Skeletal muscle cell (primary cell): ENCODE measurements at regions not wholly inside any gene's neighbourhood (a gene's known extent, or its start where the extent isn't known, plus 50 kb on each side); places are given as distances from the start of the nearest gene placed in this dataset.
"Not testable (repeated sequence)": the region's sequence is repeated elsewhere in the genome, so short reads cannot be mapped to it uniquely, and the experiment has no call there.

Source experiments
- DNase-seq: peaks from one replicate; pipeline ENCODE4 v3.0.0-alpha.2; 2010; ENCODE audit warnings: low read depth
- H3K4me3 ChIP-seq: 2 replicates; pipeline ENCODE4 v1.5.1; 2011; ENCODE audit warnings: low read depth, mild to moderate bottlenecking, control low read depth, low read length, moderate library complexity

- no peak overlapping the region for H3K4me3 ChIP-seq
- no peak for DNase-seq
Measured at GRCh38 chr2:220568296-220568695, 940.9 kb downstream of the SLC4A3 start.

- H3K4me3 ChIP-seq, result no peak overlapping the region
- no peak for DNase-seq
Measured at GRCh38 chr2:220569112-220569897, 941.9 kb downstream of the SLC4A3 start.

GRCh38 chr2:220572385-220572784 is 945.0 kb downstream of the SLC4A3 start:
- H3K4me3 ChIP-seq, result no peak overlapping the region
- no peak for DNase-seq

- no peak overlapping the region for H3K4me3 ChIP-seq
- no peak for DNase-seq
Measured at GRCh38 chr2:220574038-220574437, 946.6 kb downstream of the SLC4A3 start.

GRCh38 chr2:220575963-220576362 is 948.5 kb downstream of the SLC4A3 start:
- no peak for DNase-seq
- no peak overlapping the region for H3K4me3 ChIP-seq

GRCh38 chr2:220579452-220579851 is 952.0 kb downstream of the SLC4A3 start:
- no peak for DNase-seq

GRCh38 chr2:220580113-220580512 is 952.7 kb downstream of the SLC4A3 start:
- H3K4me3 ChIP-seq, result no peak overlapping the region
- DNase-seq, result no peak

More at GRCh38 chr2:220579452-220579851, 952.0 kb downstream of the SLC4A3 start:
- no peak overlapping the region for H3K4me3 ChIP-seq

- H3K4me3 ChIP-seq, result no peak overlapping the region
- DNase-seq, result no peak
Measured at GRCh38 chr2:220583725-220584124, 956.3 kb downstream of the SLC4A3 start.

GRCh38 chr2:220585241-220585640 is 957.8 kb downstream of the SLC4A3 start:
- no peak overlapping the region for H3K4me3 ChIP-seq
- no peak for DNase-seq

GRCh38 chr2:220586980-220587530 is 959.6 kb downstream of the SLC4A3 start:
- DNase-seq, result no peak
- H3K4me3 ChIP-seq, result no peak overlapping the region

GRCh38 chr2:220588148-220588547 is 960.7 kb downstream of the SLC4A3 start:
- H3K4me3 ChIP-seq, result no peak overlapping the region
- no peak for DNase-seq

GRCh38 chr2:220590476-220590875 is 963.0 kb downstream of the SLC4A3 start:
- no peak for DNase-seq
- H3K4me3 ChIP-seq, result no peak overlapping the region

GRCh38 chr2:220593526-220593925 is 966.1 kb downstream of the SLC4A3 start:
- no peak for DNase-seq
- H3K4me3 ChIP-seq, result no peak overlapping the region

- no peak for DNase-seq
- H3K4me3 ChIP-seq, result no peak overlapping the region
Measured at GRCh38 chr2:220601674-220602073, 970.4 kb downstream of the EPHA4 start.

GRCh38 chr2:220613004-220613403 is 959.1 kb downstream of the EPHA4 start:
- not testable (repeated sequence) for DNase-seq

GRCh38 chr2:220614064-220614463 is 958.0 kb downstream of the EPHA4 start:
- no peak for DNase-seq
- H3K4me3 ChIP-seq, result no peak overlapping the region

More at GRCh38 chr2:220613004-220613403, 959.1 kb downstream of the EPHA4 start:
- H3K4me3 ChIP-seq, result not testable (repeated sequence)

- DNase-seq, result no peak
- H3K4me3 ChIP-seq, result no peak overlapping the region
Measured at GRCh38 chr2:220619525-220620220, 952.4 kb downstream of the EPHA4 start.

- no peak overlapping the region for H3K4me3 ChIP-seq
Measured at GRCh38 chr2:220626603-220627002, 945.5 kb downstream of the EPHA4 start.

GRCh38 chr2:220628252-220628651 is 943.9 kb downstream of the EPHA4 start:
- H3K4me3 ChIP-seq, result no peak overlapping the region
- no peak for DNase-seq

More at GRCh38 chr2:220626603-220627002, 945.5 kb downstream of the EPHA4 start:
- no peak for DNase-seq

GRCh38 chr2:220641137-220641536 is 931.0 kb downstream of the EPHA4 start:
- no peak for DNase-seq
- no peak overlapping the region for H3K4me3 ChIP-seq
